HG02938 (cell line): ENCODE measurements at regions not wholly inside any gene's neighbourhood (a gene's known extent, or its start where the extent isn't known, plus 50 kb on each side); places are given as distances from the start of the nearest gene placed in this dataset.
"Not testable (repeated sequence)": the region's sequence is repeated elsewhere in the genome, so short reads cannot be mapped to it uniquely, and the experiment has no call there.

Experiments
- ATAC-seq: cut with Tn5 transposase; IDR thresholded peaks from one replicate; pipeline ENCODE4 v1.9.1; 2021; ENCODE audit warnings: mild to moderate bottlenecking, moderate library complexity; ENCODE audit not compliant: unreplicated experiment

GRCh38 chr6:137610702-137611101, 116.5 kb upstream of the OLIG3 start:
- ATAC-seq = peak; percentile 61

DNA sequence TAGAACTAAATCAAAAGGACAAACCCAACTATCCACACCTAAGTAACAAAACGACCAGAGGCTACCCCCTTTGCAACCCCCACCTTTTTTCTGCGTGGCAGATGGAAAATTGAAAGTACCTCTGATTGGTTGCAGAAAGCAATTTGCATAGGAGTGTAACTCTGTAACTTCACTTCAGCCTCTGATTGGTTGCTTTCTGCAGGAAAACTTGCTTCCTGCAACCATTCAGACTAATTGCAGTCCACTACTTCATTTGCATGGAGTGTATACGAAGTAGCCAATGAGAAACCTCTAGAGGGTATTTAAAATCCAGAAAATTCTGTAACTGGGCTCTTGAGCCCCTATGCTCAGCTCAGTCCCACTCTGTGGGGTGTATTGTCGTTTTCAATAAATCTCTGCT, 129.1 kb upstream of the OLIG3 start:
- ATAC-seq = no peak

DNA sequence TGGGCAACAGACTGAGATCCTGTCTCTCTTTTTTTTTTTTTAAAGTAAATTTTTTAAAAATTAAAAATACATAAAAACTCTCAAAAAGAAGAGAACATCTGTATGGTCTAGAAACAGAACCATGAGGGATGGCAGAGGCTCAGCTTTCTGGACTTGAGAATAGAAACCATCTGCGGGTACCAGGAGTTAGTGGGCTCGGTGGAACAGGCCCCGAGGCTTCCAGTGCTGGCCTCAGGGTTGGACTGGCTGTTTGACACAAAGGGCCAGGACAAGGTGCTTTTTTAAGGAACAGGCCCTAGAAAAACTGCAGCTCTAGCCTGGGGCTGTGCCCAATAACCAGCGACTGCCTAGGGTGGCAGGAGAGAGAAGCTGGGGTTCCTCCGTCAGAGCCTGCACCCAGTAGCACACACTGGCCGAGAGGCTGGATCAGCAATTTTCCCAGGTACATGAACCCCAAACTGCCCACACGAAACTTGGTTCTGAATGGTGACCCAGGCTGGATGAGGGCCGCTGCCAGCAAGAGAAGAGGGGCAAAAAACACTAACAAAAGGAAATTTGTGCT, 131.0 kb upstream of the OLIG3 start:
- no peak for ATAC-seq

- no peak for ATAC-seq
Observed at GRCh38 chr6:137625808-137626207, 131.6 kb upstream of the OLIG3 start.

GRCh38 chr6:137630666-137631065, 136.5 kb upstream of the OLIG3 start:
- ATAC-seq = no peak

DNA sequence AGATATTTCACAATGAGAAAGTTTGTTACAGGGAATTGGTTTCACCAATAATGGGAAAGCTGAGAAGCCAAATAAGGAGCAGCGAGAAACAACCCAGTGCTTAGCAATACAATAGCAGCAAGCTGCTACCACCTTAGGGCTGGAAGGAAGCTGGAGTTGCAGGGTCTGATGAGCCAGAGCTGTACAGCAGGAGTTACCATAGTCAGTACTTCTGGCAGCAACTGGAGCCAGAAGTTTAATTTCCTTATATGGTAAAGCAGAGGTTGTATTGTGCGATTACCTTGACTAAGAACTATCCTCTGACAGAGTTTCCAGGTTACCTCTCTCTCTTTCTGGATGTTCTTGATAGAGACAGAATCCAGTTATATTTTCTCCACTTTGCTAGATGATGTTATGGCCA, 137.1 kb upstream of the OLIG3 start:
- ATAC-seq = no peak

GRCh38 chr6:137634177-137634576, 140.0 kb upstream of the OLIG3 start:
- ATAC-seq = not testable (repeated sequence)

DNA sequence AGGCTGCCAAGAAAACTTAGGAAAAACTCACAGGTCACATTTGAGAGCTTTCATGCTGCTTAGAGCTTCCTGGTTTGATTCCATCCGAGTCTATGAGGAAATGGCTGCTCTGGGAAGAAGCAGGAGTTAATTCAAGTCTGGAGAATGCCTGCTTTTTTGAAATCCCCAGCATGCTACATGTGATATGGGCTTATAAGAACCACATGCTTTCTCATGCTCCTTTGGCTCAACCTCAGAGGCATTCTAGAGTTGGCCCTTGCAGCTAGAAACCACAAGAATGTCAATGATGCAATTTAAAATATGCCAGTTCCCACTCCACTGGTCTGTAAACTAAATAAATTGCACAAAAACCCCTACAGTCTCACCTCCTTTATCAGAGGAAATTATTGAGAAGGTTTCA, 142.9 kb upstream of the OLIG3 start:
- ATAC-seq = no peak

DNA sequence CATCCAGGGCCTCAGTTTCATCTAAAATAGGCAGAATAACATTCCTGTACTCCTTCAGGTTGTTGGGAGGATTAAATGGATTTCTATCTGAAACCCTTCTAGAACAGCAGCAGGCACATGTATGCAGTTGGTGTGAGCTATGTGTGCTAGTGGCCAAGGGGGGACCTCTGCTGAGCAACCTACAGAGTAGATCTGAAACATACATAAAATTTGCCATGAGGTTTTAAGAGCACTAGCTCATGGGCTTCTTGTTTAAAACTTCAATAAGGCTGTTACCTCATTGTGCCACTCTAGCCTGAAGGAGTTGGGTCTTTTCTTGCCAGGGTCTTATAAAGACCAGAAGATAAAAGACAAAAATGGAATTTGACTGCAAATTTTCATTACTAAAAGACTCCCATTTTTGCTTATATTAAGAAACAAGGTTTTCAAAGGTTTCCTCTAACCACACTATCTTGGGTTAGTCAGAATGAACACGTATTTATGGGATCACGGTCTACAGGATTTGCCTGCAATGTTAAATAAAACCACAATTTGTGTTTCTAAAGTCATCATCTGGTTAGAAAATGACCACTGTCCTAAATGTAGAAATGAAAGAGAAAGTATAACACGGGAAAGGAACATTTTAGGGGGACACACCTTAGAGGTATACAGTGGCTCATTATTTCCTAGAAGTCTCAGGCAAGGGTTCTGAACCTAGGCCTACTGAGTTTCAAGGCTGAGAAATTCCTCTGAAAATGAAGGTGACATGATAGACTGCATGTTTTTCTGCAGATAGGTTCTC, 144.9 kb upstream of the OLIG3 start:
- no peak for ATAC-seq

GRCh38 chr6:137640086-137640485, 145.9 kb upstream of the OLIG3 start:
- no peak for ATAC-seq

DNA sequence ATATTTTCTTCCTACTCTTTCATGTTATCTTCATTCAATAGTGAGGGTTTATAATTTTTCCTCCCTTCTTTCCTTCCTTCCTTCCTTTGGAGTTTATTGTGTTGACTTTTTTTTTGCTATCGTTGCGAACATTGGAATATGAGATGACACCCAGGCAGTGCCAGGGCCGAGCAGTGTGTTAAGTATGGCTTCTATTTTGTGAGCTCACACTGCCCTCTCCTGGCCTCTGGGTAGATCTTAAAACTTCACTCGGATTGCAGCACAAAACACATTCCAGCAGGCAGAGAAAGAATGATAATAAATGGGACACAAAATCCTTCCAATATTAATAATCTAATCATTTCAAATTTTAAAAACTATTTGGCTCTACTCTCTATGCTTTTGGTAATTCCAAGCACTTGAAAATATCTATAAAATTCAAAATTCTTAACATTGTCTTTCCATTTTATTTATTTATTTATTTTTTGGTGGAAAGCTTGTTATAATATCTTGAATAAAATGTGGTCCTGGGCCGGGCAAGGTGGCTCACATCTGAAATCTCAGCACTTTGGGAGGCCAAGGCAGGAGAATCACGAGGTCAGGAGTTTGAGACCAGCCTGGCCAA, 147.4 kb upstream of the OLIG3 start:
- ATAC-seq = no peak

DNA sequence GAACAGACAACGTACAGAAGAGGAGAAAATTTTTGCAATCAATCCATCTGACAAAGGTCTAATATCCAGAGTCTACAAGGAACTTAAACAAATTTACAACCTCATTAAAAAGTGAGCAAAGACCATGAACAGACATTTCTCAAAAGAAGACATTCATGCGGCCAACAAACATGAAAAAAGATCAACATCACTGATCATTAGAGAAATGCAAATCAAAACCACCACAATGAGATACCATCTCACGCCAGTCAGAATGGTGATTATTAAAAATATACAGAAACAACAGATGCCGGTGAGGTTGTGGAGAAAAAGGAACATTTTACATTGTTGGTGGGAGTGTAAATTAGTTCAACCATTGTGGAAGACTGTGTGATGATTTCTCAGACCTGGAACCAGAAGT, 149.0 kb upstream of the OLIG3 start:
- not testable (repeated sequence) for ATAC-seq

DNA sequence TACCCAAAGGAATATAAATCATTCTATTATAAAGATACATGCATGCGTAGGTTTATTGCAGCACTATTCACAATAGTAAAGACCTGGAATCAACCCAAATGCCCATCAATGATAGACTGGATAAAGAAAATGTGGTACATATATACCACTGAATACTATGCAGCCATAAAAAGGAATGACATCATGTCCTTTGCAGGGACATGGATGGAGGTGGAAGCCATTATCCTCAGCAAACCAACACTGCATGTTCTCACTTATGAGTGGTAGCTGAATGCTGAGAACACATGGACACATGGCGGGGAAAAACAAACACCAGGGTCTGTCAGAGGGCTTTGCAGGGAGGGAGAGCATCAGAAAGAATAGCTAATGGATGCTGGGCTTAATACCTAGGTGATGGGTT, 149.4 kb upstream of the OLIG3 start:
- ATAC-seq = not testable (repeated sequence)

DNA sequence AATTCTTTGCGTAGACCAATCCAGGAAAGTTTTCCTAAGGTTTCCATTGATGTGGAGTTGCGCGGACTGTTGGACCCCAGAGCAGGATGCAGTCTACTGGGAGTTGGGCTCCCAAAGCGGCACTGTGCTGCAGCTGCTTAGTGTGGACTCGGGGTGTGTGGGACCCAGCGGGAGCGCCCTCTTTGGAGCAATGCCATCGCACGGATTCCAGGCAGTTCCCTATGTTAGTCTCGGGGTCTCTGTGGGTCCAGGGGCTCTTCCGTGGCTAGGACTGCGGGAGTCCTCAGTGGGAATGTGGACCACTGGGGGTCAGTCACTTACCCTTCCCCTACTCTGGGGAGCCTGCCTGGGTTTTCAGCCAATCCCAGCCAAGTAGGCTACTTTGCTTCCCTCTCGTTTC, 151.7 kb upstream of the OLIG3 start:
- ATAC-seq = no peak

GRCh38 chr6:137646484-137646883, 152.3 kb upstream of the OLIG3 start:
- ATAC-seq = no peak

GRCh38 chr6:137647762-137648447, 153.7 kb upstream of the OLIG3 start:
- peak; percentile 66 for ATAC-seq

- no peak for ATAC-seq
Observed at GRCh38 chr6:137650720-137651119, 156.5 kb upstream of the OLIG3 start.

DNA sequence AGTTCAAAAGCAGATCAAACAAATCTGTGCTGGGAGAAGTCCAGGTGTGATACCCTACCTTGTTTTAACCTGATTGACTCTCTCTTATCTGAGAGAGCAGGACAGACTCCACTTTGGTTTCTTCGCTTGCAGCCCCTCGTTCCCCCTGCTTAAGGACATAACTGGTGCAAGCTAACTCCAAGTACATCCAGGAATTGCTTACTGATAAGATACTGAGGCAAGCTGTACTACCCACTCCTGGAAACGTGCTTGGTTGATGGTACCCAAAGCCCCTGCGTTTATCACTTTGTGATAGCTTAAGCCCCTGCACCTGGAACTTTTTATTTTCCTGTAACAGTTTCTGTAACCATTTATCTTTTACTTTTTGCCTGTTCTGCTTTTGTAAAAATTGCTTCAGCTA, 157.0 kb upstream of the OLIG3 start:
- no peak for ATAC-seq

DNA sequence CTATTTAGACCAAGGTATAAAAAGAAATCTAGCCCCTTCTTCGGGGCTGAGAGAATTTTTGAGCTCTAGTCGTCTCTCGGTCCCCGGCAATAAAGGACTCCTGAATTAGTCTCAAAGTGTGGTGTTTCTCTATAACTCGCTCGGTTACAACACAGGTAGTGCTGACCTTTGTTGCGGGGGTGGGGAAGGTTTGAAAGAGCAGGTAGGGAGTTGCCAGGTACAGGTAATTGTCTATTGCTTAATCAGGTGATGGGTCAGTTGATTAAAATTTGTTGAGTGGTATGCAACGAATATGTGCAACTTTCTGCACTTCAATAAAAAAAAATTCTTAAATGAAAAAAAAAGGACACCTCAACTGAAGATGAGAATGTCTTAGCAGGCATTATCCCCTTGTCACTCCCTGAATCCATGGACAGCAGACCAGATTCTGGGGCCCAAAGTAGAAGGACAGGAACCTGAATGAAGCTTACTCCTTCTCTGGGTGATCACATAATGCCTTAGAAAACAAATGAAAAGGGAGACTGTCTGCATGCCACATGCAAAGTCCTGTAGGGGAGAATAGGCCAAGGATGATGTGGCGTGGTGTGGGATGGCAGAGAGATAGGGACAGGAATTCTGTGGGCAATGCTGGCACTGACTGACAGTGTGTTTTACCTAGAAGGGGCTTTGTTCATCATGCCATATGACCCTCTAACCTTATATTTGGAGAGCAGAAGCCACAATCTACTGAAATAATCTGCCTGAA, 157.6 kb upstream of the OLIG3 start:
- ATAC-seq = no peak

DNA sequence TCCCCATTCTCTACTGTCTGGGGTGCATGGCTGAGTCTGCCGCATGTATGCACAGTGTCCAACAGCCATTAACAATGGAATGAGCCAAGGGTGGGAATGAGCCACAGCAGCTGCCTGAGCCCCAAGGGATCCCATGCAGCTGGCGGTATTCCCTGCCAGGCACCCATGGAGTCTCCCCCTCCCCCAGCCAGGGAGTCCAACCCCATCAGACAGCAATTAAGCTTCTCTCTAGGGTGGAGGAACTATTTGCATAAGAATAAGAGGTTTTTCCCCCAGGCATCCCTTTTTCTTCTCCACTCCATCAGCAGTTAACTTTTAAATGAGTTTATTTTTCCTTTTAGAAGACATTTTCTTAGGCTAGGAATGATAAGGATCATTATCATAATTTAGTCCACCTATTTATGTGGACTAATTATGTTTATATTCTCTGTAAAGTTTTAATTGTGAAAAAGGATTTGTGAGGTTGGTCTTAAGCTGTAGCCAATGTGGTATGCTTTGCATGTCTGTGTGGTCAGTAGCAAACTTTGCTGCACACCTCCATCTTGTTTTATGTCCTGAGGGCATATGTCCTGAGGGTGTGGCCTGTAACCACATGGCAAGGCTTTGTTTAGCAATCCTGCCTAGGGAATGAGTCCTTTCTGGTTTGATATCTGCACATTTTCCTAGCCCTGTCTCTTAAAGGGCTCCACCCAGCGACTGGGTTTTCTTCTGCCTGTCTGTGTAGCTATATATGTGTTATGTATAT, 158.9 kb upstream of the OLIG3 start:
- ATAC-seq = no peak

- ATAC-seq = no peak
Observed at GRCh38 chr6:137653706-137654059, 159.5 kb upstream of the OLIG3 start.
